HG02840 (cell line): ENCODE measurements at regions not wholly inside any gene's neighbourhood (a gene's known extent, or its start where the extent isn't known, plus 50 kb on each side); places are given as distances from the start of the nearest gene placed in this dataset.

Experiments
- ATAC-seq: cut with Tn5 transposase; IDR thresholded peaks from one replicate; pipeline ENCODE4 v1.9.1; 2021; ENCODE audit warnings: mild to moderate bottlenecking, moderate library complexity, moderate number of reproducible peaks; ENCODE audit not compliant: unreplicated experiment, low FRiP score

GRCh38 chr5:7190712-7191250 is 205.2 kb upstream of the ADCY2 start:
- no peak for ATAC-seq

- no peak for ATAC-seq
These were observed 203.9 kb upstream of the ADCY2 start for GRCh38 chr5:7192016-7192415.

- no peak for ATAC-seq
These were observed 193.1 kb upstream of the ADCY2 start for GRCh38 chr5:7202846-7203245.

GRCh38 chr5:7207979-7208378 is 188.0 kb upstream of the ADCY2 start:
- no peak for ATAC-seq

- ATAC-seq = no peak
These were observed 187.0 kb upstream of the ADCY2 start for GRCh38 chr5:7208938-7209337.

GRCh38 chr5:7209658-7210057 is 186.3 kb upstream of the ADCY2 start:
- ATAC-seq = no peak

GRCh38 chr5:7210549-7210948 is 185.4 kb upstream of the ADCY2 start:
- no peak for ATAC-seq

GRCh38 chr5:7213525-7213924 is 182.4 kb upstream of the ADCY2 start:
- ATAC-seq = no peak

GRCh38 chr5:7214906-7215416 is 181.0 kb upstream of the ADCY2 start:
- ATAC-seq = no peak

GRCh38 chr5:7218141-7218540 is 177.8 kb upstream of the ADCY2 start:
- no peak for ATAC-seq

- ATAC-seq = no peak
These were observed 175.8 kb upstream of the ADCY2 start for GRCh38 chr5:7220156-7220555.

GRCh38 chr5:7221041-7221440 is 174.9 kb upstream of the ADCY2 start:
- no peak for ATAC-seq

GRCh38 chr5:7225826-7226225 is 170.1 kb upstream of the ADCY2 start:
- ATAC-seq = no peak

GRCh38 chr5:7242118-7242710 is 153.7 kb upstream of the ADCY2 start:
- ATAC-seq = no peak

GRCh38 chr5:7244208-7244607 is 151.7 kb upstream of the ADCY2 start:
- ATAC-seq = no peak

- ATAC-seq = no peak
These were observed 150.8 kb upstream of the ADCY2 start for GRCh38 chr5:7245121-7245651.

- no peak for ATAC-seq
These were observed 149.7 kb upstream of the ADCY2 start for GRCh38 chr5:7246287-7246686.

GRCh38 chr5:7250004-7250403 is 145.9 kb upstream of the ADCY2 start:
- ATAC-seq = no peak

- no peak for ATAC-seq
These were observed 145.3 kb upstream of the ADCY2 start for GRCh38 chr5:7250611-7251010.

GRCh38 chr5:7251132-7251531 is 144.8 kb upstream of the ADCY2 start:
- ATAC-seq = no peak

GRCh38 chr5:7261049-7261448 is 134.9 kb upstream of the ADCY2 start:
- ATAC-seq = no peak

GRCh38 chr5:7261900-7262299 is 134.0 kb upstream of the ADCY2 start:
- no peak for ATAC-seq
